Hepatocyte (in vitro differentiated cells): ENCODE measurements at regions not wholly inside any gene's neighbourhood (a gene's known extent, or its start where the extent isn't known, plus 50 kb on each side); places are given as distances from the start of the nearest gene placed in this dataset.

Source experiments
- DNase-seq: peaks from one replicate; pipeline ENCODE4 v3.0.0-alpha.2; 2016; ENCODE audit warnings: low spot score
- H2AFZ ChIP-seq: fragments of 200-600 bp; sonication (generic); 2 replicates; pipeline ENCODE4 v1.6.0; 2016; ENCODE audit warnings: antibody characterized with exemption, mild to moderate bottlenecking
- H3K27ac ChIP-seq: fragments of 200-600 bp; sonication (generic); 2 replicates; pipeline ENCODE4 v1.5.1; 2016; ENCODE audit warnings: mild to moderate bottlenecking
- H3K27me3 ChIP-seq: fragments of 200-600 bp; sonication (generic); 2 replicates; pipeline ENCODE4 v1.6.1; 2016
- H3K36me3 ChIP-seq: fragments of 200-600 bp; sonication (generic); replicated peaks from 2 replicates; pipeline ENCODE4 v1.5.1; 2016; ENCODE audit warnings: low read depth; ENCODE audit not compliant: insufficient read depth
- H3K4me1 ChIP-seq: fragments of 200-600 bp; sonication (generic); 2 replicates; pipeline ENCODE4 v1.5.1; 2016; ENCODE audit warnings: mild to moderate bottlenecking, moderate library complexity; ENCODE audit not compliant: insufficient read depth
- H3K4me2 ChIP-seq: fragments of 200-600 bp; sonication (generic); 2 replicates; pipeline ENCODE4 v1.6.0; 2016
- H3K4me3 ChIP-seq: fragments of 200-600 bp; sonication (generic); 2 replicates; pipeline ENCODE4 v1.5.1; 2016; ENCODE audit warnings: mild to moderate bottlenecking
- H3K79me2 ChIP-seq: fragments of 200-600 bp; sonication (generic); 2 replicates; pipeline ENCODE4 v1.6.0; 2017; ENCODE audit warnings: mild to moderate bottlenecking
- H3K9me2 ChIP-seq: fragments of 200-600 bp; sonication (generic); replicated peaks from 2 replicates; pipeline ENCODE4 v1.6.0; 2017; ENCODE audit warnings: mild to moderate bottlenecking; ENCODE audit not compliant: insufficient read depth
- H3K9me3 ChIP-seq: fragments of 200-600 bp; sonication (generic); 2 replicates; pipeline ENCODE4 v1.5.1; 2016; ENCODE audit warnings: low read depth, mild to moderate bottlenecking
- H4K20me1 ChIP-seq: fragments of 200-600 bp; sonication (generic); 2 replicates; pipeline ENCODE4 v1.6.0; 2016; ENCODE audit warnings: mild to moderate bottlenecking; ENCODE audit not compliant: insufficient read depth, poor library complexity, severe bottlenecking
- EZH2 ChIP-seq: fragments of 200-600 bp; sonication (generic); IDR thresholded peaks from 2 replicates; pipeline ENCODE4 v1.6.1; 2016; ENCODE audit warnings: antibody characterized with exemption, mild to moderate bottlenecking, borderline replicate concordance
- EZH2phosphoT487 ChIP-seq: fragments of 200-600 bp; sonication (generic); IDR thresholded peaks from one replicate; pipeline ENCODE4 v1.6.1; 2018; ENCODE audit warnings: antibody characterized with exemption, mild to moderate bottlenecking, low read depth, moderate library complexity; ENCODE audit not compliant: unreplicated experiment, severe bottlenecking
- WGBS: methylation state at CpG from one replicate; pipeline ENCODE4 v1.1.6; 2016; ENCODE audit warnings: low lambda C conversion rate; ENCODE audit errors: missing lambda C conversion rate; 5-methylcytosine and 5-hydroxymethylcytosine counted together
- TF ChIP-seq, protein P1 (sequence below): fragments of 200-600 bp; sonication (generic); IDR thresholded peaks from 2 replicates; pipeline ENCODE4 v1.5.1; 2016; ENCODE audit warnings: antibody characterized with exemption, mild to moderate bottlenecking; ENCODE audit not compliant: poor library complexity

DNA sequence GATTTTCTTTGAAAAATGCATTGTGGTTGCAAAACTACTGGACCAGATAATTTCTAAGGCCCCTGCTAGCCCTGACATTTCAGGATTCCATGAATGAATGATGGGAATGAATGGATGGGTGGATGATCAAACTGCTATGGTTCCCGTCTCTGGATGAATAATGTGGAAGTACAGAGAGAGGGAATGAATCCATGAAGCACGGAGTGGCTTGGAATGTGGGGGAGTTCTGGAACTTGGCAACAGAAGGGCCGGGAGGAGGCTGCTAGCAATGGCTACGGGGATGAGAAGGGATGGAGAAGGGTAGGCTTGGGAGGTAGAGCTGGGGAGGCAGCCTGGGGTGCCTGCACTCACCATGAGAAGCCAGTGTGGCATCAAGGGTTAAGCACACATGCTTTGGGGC is 84.8 kb downstream of the NCR2 start:
- H3K27ac ChIP-seq, result no peak overlapping the region
- no peak overlapping the region for H2AFZ ChIP-seq
- DNase-seq, result no peak
- no peaks in the 10 kb centered on the region for H3K9me3 ChIP-seq
- H3K79me2 ChIP-seq, result no peaks in the 10 kb centered on the region
- no peak overlapping the region for H3K4me3 ChIP-seq
- peaks cover 25% of the 10 kb centered on the region for H3K27me3 ChIP-seq
- TF ChIP-seq, protein P1, sequence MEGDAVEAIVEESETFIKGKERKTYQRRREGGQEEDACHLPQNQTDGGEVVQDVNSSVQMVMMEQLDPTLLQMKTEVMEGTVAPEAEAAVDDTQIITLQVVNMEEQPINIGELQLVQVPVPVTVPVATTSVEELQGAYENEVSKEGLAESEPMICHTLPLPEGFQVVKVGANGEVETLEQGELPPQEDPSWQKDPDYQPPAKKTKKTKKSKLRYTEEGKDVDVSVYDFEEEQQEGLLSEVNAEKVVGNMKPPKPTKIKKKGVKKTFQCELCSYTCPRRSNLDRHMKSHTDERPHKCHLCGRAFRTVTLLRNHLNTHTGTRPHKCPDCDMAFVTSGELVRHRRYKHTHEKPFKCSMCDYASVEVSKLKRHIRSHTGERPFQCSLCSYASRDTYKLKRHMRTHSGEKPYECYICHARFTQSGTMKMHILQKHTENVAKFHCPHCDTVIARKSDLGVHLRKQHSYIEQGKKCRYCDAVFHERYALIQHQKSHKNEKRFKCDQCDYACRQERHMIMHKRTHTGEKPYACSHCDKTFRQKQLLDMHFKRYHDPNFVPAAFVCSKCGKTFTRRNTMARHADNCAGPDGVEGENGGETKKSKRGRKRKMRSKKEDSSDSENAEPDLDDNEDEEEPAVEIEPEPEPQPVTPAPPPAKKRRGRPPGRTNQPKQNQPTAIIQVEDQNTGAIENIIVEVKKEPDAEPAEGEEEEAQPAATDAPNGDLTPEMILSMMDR, result no peak
- TF ChIP-seq EZH2, result no peak
- TF ChIP-seq EZH2phosphoT487, result no peak
- no peaks in the 10 kb centered on the region for H4K20me1 ChIP-seq
- H3K9me2 ChIP-seq, result no peaks in the 10 kb centered on the region
- 89% methylated on average over 4 of the region's 4 CpGs for WGBS
- no peak overlapping the region for H3K4me2 ChIP-seq
- H3K4me1 ChIP-seq, result peaks cover 4% of the 10 kb centered on the region
- H3K36me3 ChIP-seq, result no peaks in the 10 kb centered on the region

DNA sequence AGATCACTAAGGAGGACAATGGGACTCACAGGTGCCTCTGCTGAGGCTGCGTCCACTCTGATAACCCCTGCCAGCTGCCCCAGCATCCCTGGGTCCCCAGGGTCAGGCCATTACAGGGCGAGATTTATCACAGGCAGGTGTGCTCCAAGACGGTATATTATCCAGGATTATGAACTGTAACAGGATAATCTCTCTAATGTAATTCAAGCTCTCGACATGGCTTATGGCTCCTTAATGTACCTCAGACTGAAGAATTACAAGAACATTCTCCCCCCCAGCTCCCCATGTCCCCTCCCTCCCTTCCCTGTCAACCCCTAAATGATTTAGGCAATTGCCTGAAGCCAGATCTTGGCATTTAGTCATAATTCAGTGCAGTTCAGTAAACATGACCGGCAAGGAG is 86.8 kb downstream of the NCR2 start:
- Histone ChIP-seq H2AFZ (no peak overlapping the region), H3K27ac (no peak overlapping the region), H3K4me3 (no peak overlapping the region), H3K9me3 (no peaks in the 10 kb centered on the region), H3K4me1 (peaks cover 16% of the 10 kb centered on the region), H3K4me2 (no peak overlapping the region), H4K20me1 (no peaks in the 10 kb centered on the region), H3K27me3 (peaks cover 11% of the 10 kb centered on the region), H3K9me2 (no peaks in the 10 kb centered on the region), H3K79me2 (no peaks in the 10 kb centered on the region), H3K36me3 (no peaks in the 10 kb centered on the region)
- 44% methylated on average over 5 of the region's 5 CpGs for WGBS
- DNase-seq, result no peak
- TF ChIP-seq, protein P1, result no peak
- TF ChIP-seq EZH2phosphoT487 (no peak), EZH2 (no peak)

DNA sequence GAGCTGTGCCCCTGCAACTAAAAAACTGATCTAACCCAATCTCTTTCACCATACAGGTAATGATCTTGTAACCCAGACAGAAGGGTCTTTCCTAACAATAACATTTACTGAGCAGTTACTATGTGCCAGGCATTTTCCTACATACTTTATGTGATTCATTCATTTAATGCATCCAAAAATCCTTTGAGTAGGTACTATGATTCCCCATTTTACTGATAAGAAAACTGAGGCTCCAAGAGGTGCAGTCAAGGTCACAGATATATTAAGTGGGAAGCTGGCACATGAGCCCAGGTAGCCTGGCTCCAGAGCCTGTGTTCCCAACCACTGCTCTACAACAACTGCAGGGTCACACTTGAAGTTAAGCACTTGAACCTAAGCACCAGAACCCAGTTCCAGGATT is 87.6 kb downstream of the NCR2 start:
- H2AFZ ChIP-seq, result no peak overlapping the region
- H3K36me3 ChIP-seq, result no peaks in the 10 kb centered on the region
- no peaks in the 10 kb centered on the region for H3K9me3 ChIP-seq
- TF ChIP-seq EZH2, result no peak
- TF ChIP-seq EZH2phosphoT487, result no peak
- TF ChIP-seq, protein P1, result no peak
- H3K4me2 ChIP-seq, result no peak overlapping the region
- H3K4me1 ChIP-seq, result peaks cover 24% of the 10 kb centered on the region
- no peak overlapping the region for H3K27ac ChIP-seq
- no peaks in the 10 kb centered on the region for H3K9me2 ChIP-seq
- no peaks in the 10 kb centered on the region for H4K20me1 ChIP-seq
- no peak overlapping the region for H3K4me3 ChIP-seq
- DNase-seq, result no peak
- no peaks in the 10 kb centered on the region for H3K79me2 ChIP-seq
- peaks cover 6% of the 10 kb centered on the region for H3K27me3 ChIP-seq
